Uterus (tissue), 2 donors: ENCODE measurements at regions not wholly inside any gene's neighbourhood (a gene's known extent, or its start where the extent isn't known, plus 50 kb on each side); places are given as distances from the start of the nearest gene placed in this dataset.

ENCODE experiments used
- CTCF ChIP-seq, 4 experiments: fragments of 200-600 bp in 2 of 4; fragments of 450-650 bp in 2 of 4; sonication (generic) in 2 of 4; IDR thresholded peaks; one replicate each; pipeline ENCODE4 v1.5.1; 2016 to 2019; ENCODE audit warnings: antibody characterized with exemption in 4 of 4, mild to moderate bottlenecking in 2 of 4, moderate library complexity in 1 of 4
- POLR2A ChIP-seq, 2 donors: fragments of 450-650 bp; IDR thresholded peaks; one replicate each; pipeline ENCODE4 v1.6.1; 2016; ENCODE audit warnings: antibody characterized with exemption in 2 of 2, mild to moderate bottlenecking in 1 of 2, moderate library complexity in 1 of 2

- TF ChIP-seq CTCF (IDR thresholded peaks at IDR 0.05) (no peak), POLR2A (IDR thresholded peaks at IDR 0.05) (no peak)
Observed at GRCh38 chr4:14313757-14314156, 686.2 kb upstream of the BOD1L1 start.
